ENCODE measurements at regions not wholly inside any gene's neighbourhood (a gene's known extent, or its start where the extent isn't known, plus 50 kb on each side); places are given as distances from the start of the nearest gene placed in this dataset.

DNA sequence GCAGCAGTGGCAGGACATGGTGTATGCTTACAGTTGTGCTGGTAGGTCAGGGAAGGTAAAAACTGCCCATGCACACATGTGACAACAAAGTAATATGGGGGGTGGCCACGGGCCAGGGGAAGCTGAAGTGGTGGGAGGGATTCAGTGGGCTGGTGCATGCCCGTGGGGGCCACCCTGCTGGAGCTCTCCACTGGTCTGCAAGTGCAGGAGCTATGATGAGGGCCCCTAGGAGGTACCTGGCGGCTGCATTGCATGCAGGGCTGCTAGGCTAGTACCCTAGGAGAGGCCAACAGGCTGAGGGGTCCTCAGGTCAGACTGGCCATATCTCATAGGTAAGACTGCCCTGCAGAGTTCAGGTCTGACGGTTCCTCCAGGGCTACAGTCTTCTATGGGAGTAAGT, 265.9 kb downstream of the NUP35 start:
- intact Hi-C loops (cut with micrococcal nuclease) (no loop called here), in situ Hi-C loops (cut with MboI) (no loop called here)
- Histone ChIP-seq H3K27me3 (ENCODE audit: control insufficient read depth in 2 of 2, insufficient read depth in 2 of 2, low read length in 2 of 2) (no peaks in the 10 kb centered on the region), H3K79me2 (ENCODE audit: control insufficient read depth, insufficient read depth, low read length) (no peaks in the 10 kb centered on the region), H3K4me3 (no peak overlapping the region), H4K20me1 (replicated peaks; ENCODE audit: control insufficient read depth, insufficient read depth, low read length) (no peaks in the 10 kb centered on the region), H3K36me3 (ENCODE audit: control insufficient read depth, insufficient read depth, low read length) (no peaks in the 10 kb centered on the region), H3K27ac (ENCODE audit: extremely low read depth, low read depth, low read length) (no peak overlapping the region), H3K4me2 (ENCODE audit: insufficient read depth, low read length) (no peak overlapping the region), H3K9me3 (replicated peaks; ENCODE audit: control insufficient read depth, insufficient read depth, low read depth, low read length) (0 out of 2 replicates have a peak, but pooled peaks cover 2% of the 10 kb centered on the region), H3K9me1 (ENCODE audit: control insufficient read depth, insufficient read depth, low read length) (no peaks in the 10 kb centered on the region), H2AFZ (ENCODE audit: low read depth, low read length) (no peak overlapping the region), H3K9ac (ENCODE audit: insufficient read depth in 1 of 2, low read depth in 2 of 2, low read length in 2 of 2) (no peak overlapping the region), H3K4me1 (replicated peaks in 1 of 2; ENCODE audit: control insufficient read depth in 2 of 2, insufficient read depth in 2 of 2, low read length in 2 of 2) (no peaks in the 10 kb centered on the region)
- ChIA-PET POLR2A (no interaction called here), CTCF (ENCODE audit: low intra/inter-chr PET ratio) (no interaction called here)
- no peak for DNase-seq (ENCODE audit: extremely low read depth in 1 of 4, low spot score in 3 of 4)
- ATAC-seq = no peak
- FAIRE-seq = no peak
- WGBS (ENCODE audit: insufficient coverage, low coverage, missing lambda C conversion rate) = 1% methylated on average over 4 of the region's 4 CpGs
- BruUV-seq (replicated peaks) = no TSS peak
- TF ChIP-seq NFE2 (IDR thresholded peaks at IDR 0.05; ENCODE audit: low read depth) (no peak), SMARCA4 (IDR thresholded peaks at IDR 0.05) (no peak), RFX5 (IDR thresholded peaks at IDR 0.05; ENCODE audit: low read depth, low read length) (no peak), SAP30 (IDR thresholded peaks at IDR 0.05; ENCODE audit: borderline replicate concordance, insufficient read depth, low read depth, low read length, poor library complexity, severe bottlenecking) (no peak), ZSCAN29 (IDR thresholded peaks at IDR 0.05) (no peak), MEIS2 (IDR thresholded peaks at IDR 0.05; ENCODE audit: partially characterized antibody) (no peak), PURB (CRISPR knock-in tag; IDR thresholded peaks at IDR 0.05; ENCODE audit: low read depth) (no peak), MCM3 (IDR thresholded peaks at IDR 0.05) (no peak), RBM22 (IDR thresholded peaks at IDR 0.05; ENCODE audit: low read depth, low read length, poor library complexity, severe bottlenecking) (no peak), MEF2D (tag; conservative IDR thresholded peaks at IDR 0.05; ENCODE audit: low read depth) (no peak)
- TF ChIP-seq, protein P1, sequence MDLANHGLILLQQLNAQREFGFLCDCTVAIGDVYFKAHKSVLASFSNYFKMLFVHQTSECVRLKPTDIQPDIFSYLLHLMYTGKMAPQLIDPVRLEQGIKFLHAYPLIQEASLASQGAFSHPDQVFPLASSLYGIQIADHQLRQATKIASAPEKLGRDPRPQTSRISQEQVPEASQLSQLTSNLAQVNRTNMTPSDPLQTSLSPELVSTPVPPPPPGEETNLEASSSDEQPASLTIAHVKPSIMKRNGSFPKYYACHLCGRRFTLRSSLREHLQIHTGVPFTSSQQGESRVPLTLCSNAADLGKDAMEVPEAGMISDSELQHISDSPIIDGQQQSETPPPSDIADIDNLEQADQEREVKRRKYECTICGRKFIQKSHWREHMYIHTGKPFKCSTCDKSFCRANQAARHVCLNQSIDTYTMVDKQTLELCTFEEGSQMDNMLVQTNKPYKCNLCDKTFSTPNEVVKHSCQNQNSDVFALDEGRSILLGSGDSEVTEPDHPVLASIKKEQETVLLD (IDR thresholded peaks at IDR 0.05) = no peak
- TF ChIP-seq, protein P2, sequence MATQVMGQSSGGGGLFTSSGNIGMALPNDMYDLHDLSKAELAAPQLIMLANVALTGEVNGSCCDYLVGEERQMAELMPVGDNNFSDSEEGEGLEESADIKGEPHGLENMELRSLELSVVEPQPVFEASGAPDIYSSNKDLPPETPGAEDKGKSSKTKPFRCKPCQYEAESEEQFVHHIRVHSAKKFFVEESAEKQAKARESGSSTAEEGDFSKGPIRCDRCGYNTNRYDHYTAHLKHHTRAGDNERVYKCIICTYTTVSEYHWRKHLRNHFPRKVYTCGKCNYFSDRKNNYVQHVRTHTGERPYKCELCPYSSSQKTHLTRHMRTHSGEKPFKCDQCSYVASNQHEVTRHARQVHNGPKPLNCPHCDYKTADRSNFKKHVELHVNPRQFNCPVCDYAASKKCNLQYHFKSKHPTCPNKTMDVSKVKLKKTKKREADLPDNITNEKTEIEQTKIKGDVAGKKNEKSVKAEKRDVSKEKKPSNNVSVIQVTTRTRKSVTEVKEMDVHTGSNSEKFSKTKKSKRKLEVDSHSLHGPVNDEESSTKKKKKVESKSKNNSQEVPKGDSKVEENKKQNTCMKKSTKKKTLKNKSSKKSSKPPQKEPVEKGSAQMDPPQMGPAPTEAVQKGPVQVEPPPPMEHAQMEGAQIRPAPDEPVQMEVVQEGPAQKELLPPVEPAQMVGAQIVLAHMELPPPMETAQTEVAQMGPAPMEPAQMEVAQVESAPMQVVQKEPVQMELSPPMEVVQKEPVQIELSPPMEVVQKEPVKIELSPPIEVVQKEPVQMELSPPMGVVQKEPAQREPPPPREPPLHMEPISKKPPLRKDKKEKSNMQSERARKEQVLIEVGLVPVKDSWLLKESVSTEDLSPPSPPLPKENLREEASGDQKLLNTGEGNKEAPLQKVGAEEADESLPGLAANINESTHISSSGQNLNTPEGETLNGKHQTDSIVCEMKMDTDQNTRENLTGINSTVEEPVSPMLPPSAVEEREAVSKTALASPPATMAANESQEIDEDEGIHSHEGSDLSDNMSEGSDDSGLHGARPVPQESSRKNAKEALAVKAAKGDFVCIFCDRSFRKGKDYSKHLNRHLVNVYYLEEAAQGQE (IDR thresholded peaks at IDR 0.05; ENCODE audit: borderline replicate concordance) = no peak
- TF ChIP-seq, protein P2 (CRISPR knock-in tag; IDR thresholded peaks at IDR 0.05; ENCODE audit: low read depth) = no peak
- TF ChIP-seq, protein P3, sequence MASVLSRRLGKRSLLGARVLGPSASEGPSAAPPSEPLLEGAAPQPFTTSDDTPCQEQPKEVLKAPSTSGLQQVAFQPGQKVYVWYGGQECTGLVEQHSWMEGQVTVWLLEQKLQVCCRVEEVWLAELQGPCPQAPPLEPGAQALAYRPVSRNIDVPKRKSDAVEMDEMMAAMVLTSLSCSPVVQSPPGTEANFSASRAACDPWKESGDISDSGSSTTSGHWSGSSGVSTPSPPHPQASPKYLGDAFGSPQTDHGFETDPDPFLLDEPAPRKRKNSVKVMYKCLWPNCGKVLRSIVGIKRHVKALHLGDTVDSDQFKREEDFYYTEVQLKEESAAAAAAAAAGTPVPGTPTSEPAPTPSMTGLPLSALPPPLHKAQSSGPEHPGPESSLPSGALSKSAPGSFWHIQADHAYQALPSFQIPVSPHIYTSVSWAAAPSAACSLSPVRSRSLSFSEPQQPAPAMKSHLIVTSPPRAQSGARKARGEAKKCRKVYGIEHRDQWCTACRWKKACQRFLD (CRISPR knock-in tag; IDR thresholded peaks at IDR 0.05) = no peak
